HFF-Myc (cell line): ENCODE measurements at regions not wholly inside any gene's neighbourhood (a gene's known extent, or its start where the extent isn't known, plus 50 kb on each side); places are given as distances from the start of the nearest gene placed in this dataset.

Experiments used
- DNase-seq: peaks from one replicate; pipeline ENCODE4 v3.0.0-alpha.2; 2011; ENCODE audit warnings: low read depth; ENCODE audit errors: extremely low read depth
- H3K4me3 ChIP-seq: replicated peaks from 2 replicates; pipeline ENCODE4 v1.5.1; 2011; ENCODE audit warnings: low read depth, mild to moderate bottlenecking, control low read depth, low read length
- CTCF ChIP-seq: IDR thresholded peaks from 2 replicates; pipeline ENCODE4 v1.5.1; 2012; ENCODE audit warnings: mild to moderate bottlenecking, low read depth, low read length, control low read depth; ENCODE audit errors: missing control alignments

GRCh38 chr9:30815585-30815984 is 1568.9 kb upstream of the ACO1 start:
- no peak for TF ChIP-seq CTCF
- DNase-seq: no peak

GRCh38 chr9:30845136-30845535 is 1539.3 kb upstream of the ACO1 start:
- no peak for TF ChIP-seq CTCF

More at GRCh38 chr9:30815585-30815984, 1568.9 kb upstream of the ACO1 start:
- H3K4me3 ChIP-seq: no peak overlapping the region

GRCh38 chr9:30846651-30847050 is 1537.8 kb upstream of the ACO1 start:
- no peak for TF ChIP-seq CTCF
- no peak overlapping the region for H3K4me3 ChIP-seq
- DNase-seq: no peak

More at GRCh38 chr9:30845136-30845535, 1539.3 kb upstream of the ACO1 start:
- DNase-seq: no peak
- no peak overlapping the region for H3K4me3 ChIP-seq

GRCh38 chr9:30851600-30851999 is 1532.8 kb upstream of the ACO1 start:
- DNase-seq: no peak

GRCh38 chr9:30900706-30901105 is 1483.7 kb upstream of the ACO1 start:
- no peak for DNase-seq
- no peak overlapping the region for H3K4me3 ChIP-seq
- no peak for TF ChIP-seq CTCF

More at GRCh38 chr9:30851600-30851999, 1532.8 kb upstream of the ACO1 start:
- no peak overlapping the region for H3K4me3 ChIP-seq
- no peak for TF ChIP-seq CTCF

- no peak for TF ChIP-seq CTCF
- no peak for DNase-seq
- H3K4me3 ChIP-seq: no peak overlapping the region
These were observed 1471.1 kb upstream of the ACO1 start for GRCh38 chr9:30913331-30913730.

GRCh38 chr9:30915451-30915850 is 1469.0 kb upstream of the ACO1 start:
- no peak for TF ChIP-seq CTCF
- no peak overlapping the region for H3K4me3 ChIP-seq
- DNase-seq: no peak
